ENCODE measurements at regions not wholly inside any gene's neighbourhood (a gene's known extent, or its start where the extent isn't known, plus 50 kb on each side); places are given as distances from the start of the nearest gene placed in this dataset.

- no peak for TF ChIP-seq CTCF (IDR thresholded peaks at IDR 0.05; ENCODE audit: low read depth, low read length)
- TF ChIP-seq EZH2phosphoT487 (IDR thresholded peaks at IDR 0.05; ENCODE audit: low read depth), result no peak
Observed at GRCh38 chr12:33825986-33826602, 196.2 kb upstream of the ALG10 start.

All from OCI-LY3 (cell line).